ENCODE measurements at regions not wholly inside any gene's neighbourhood (a gene's known extent, or its start where the extent isn't known, plus 50 kb on each side); places are given as distances from the start of the nearest gene placed in this dataset.

DNA sequence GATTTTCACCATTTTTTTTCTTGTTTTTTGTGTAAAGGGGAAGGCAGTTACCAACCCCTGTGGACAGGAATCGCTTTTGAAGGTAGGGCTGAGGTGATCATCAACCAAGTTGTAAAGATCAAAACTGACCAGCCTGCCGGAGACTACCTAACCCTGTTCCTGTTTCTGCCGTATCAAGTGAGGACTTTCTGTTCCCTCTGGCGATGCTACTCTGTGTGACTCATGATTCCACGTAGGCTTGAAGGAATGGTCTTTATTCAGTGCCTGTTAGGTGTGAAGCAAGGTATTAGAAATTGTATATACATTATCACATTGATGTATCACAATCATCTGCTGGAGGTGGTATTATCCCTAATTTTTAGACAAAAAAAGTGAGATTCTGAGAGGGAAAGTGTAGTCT lies 161.3 kb downstream of the SOX4 start:
- no peak for TF ChIP-seq POLR2A (IDR thresholded peaks at IDR 0.05)
- TF ChIP-seq, protein P1, sequence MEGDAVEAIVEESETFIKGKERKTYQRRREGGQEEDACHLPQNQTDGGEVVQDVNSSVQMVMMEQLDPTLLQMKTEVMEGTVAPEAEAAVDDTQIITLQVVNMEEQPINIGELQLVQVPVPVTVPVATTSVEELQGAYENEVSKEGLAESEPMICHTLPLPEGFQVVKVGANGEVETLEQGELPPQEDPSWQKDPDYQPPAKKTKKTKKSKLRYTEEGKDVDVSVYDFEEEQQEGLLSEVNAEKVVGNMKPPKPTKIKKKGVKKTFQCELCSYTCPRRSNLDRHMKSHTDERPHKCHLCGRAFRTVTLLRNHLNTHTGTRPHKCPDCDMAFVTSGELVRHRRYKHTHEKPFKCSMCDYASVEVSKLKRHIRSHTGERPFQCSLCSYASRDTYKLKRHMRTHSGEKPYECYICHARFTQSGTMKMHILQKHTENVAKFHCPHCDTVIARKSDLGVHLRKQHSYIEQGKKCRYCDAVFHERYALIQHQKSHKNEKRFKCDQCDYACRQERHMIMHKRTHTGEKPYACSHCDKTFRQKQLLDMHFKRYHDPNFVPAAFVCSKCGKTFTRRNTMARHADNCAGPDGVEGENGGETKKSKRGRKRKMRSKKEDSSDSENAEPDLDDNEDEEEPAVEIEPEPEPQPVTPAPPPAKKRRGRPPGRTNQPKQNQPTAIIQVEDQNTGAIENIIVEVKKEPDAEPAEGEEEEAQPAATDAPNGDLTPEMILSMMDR (IDR thresholded peaks at IDR 0.05) = no peak

Measured in adrenal gland (tissue), 5 donors.